Neutrophil (primary cell): ENCODE measurements at regions not wholly inside any gene's neighbourhood (a gene's known extent, or its start where the extent isn't known, plus 50 kb on each side); places are given as distances from the start of the nearest gene placed in this dataset.

Experiments used
- H3K27ac ChIP-seq: fragments of 200-600 bp; sonication (generic); 2 replicates; pipeline ENCODE4 v1.5.1; 2016; ENCODE audit warnings: mild to moderate bottlenecking, moderate library complexity
- H3K27me3 ChIP-seq: fragments of 200-600 bp; sonication (generic); 2 replicates; pipeline ENCODE4 v1.6.0; 2016; ENCODE audit warnings: mild to moderate bottlenecking
- H3K36me3 ChIP-seq: fragments of 200-600 bp; sonication (generic); 2 replicates; pipeline ENCODE4 v1.5.1; 2017
- H3K4me1 ChIP-seq, 2 experiments: fragments of 200-600 bp in 1 of 2; sonication (generic) in 1 of 2; 1 replicate in 1 of 2; 2 replicates in 1 of 2; pipeline versions ENCODE4 v1.5.1 to v1.6.1; 2013 to 2016; ENCODE audit warnings: low read depth in 1 of 2, low read length in 1 of 2, mild to moderate bottlenecking in 1 of 2, moderate library complexity in 1 of 2; ENCODE audit not compliant: control insufficient read depth in 1 of 2, insufficient read depth in 1 of 2
- H3K4me3 ChIP-seq, 2 experiments: fragments of 200-600 bp in 1 of 2; sonication (generic) in 1 of 2; 1 replicate in 1 of 2; 2 replicates in 1 of 2; pipeline ENCODE4 v1.5.1; 2013 to 2016; ENCODE audit warnings: low read depth in 1 of 2, low read length in 1 of 2, mild to moderate bottlenecking in 1 of 2, moderate library complexity in 1 of 2
- H3K9me3 ChIP-seq: fragments of 200-600 bp; sonication (generic); 2 replicates; pipeline ENCODE4 v1.5.1; 2016
- TF ChIP-seq, protein P1 (sequence below): fragments of 200-600 bp; sonication (generic); IDR thresholded peaks from 2 replicates; pipeline ENCODE4 v1.5.1; 2016; ENCODE audit warnings: antibody characterized with exemption

DNA sequence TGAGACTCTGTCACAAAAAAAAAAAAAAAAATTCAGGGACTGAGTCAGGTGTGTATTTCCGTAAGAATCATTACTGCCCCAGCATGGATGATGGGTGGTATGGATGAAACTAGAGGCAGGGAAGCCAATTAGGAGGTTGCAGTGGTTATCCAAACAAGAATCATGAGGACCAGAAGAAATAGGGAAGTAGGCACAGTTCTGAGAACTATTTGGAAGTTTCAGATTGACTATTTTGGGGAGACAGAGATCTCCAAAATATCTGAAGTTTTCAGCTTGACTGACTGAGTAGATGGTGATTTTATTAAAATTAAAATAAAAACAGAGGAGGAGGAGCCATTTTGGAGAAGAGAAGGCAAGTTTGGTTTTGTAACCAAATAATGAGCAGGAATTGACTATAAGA, 119.4 kb upstream of the NRBF2 start:
- Histone ChIP-seq H3K36me3 (no peaks in the 10 kb centered on the region), H3K4me1 (no peaks in the 10 kb centered on the region), H3K4me3 (no peak overlapping the region), H3K27ac (no peak overlapping the region), H3K27me3 (peaks cover 19% of the 10 kb centered on the region), H3K9me3 (no peaks in the 10 kb centered on the region)
- TF ChIP-seq, protein P1, sequence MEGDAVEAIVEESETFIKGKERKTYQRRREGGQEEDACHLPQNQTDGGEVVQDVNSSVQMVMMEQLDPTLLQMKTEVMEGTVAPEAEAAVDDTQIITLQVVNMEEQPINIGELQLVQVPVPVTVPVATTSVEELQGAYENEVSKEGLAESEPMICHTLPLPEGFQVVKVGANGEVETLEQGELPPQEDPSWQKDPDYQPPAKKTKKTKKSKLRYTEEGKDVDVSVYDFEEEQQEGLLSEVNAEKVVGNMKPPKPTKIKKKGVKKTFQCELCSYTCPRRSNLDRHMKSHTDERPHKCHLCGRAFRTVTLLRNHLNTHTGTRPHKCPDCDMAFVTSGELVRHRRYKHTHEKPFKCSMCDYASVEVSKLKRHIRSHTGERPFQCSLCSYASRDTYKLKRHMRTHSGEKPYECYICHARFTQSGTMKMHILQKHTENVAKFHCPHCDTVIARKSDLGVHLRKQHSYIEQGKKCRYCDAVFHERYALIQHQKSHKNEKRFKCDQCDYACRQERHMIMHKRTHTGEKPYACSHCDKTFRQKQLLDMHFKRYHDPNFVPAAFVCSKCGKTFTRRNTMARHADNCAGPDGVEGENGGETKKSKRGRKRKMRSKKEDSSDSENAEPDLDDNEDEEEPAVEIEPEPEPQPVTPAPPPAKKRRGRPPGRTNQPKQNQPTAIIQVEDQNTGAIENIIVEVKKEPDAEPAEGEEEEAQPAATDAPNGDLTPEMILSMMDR, result no peak

DNA sequence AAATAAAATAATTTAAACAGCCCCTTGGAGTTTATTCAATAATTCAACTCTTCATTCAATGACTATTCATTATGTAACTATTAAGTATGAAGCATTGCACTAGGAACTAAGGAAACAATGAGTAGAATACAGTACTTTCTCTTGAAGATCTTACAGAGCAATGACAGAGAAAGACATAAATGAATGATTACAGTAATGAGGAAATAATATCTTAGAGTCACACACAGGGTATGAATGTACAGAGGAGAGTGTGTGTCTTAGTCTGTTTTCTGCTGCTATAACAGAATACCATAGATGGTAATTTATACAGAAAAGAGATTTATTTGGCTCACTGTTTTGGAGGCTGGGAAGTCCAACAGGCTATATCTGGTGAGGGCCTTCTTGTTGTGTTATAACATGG, 120.5 kb upstream of the NRBF2 start:
- TF ChIP-seq, protein P1, result no peak
- H3K4me3 ChIP-seq, result no peak overlapping the region

DNA sequence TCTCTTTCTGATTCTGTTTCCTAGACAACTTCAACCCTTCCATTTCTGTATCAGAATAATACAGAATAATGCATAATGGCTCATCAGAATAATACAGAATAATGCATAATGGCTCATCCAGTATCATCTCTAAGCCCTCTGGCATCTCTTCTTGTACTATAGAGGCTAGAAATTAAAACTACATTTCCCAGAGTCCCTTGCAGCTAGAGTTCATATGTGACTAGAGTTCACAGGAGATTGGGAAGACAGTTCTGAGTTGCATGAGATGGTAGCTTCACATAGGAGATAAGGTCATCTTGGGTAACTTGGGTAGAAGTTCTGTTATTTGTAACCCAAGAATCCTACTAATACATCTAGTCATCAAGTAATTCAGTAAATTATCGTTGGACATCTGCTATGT, 122.9 kb upstream of the NRBF2 start:
- H3K36me3 ChIP-seq, result no peaks in the 10 kb centered on the region
- no peaks in the 10 kb centered on the region for H3K9me3 ChIP-seq
- peaks cover 40% of the 10 kb centered on the region for H3K27me3 ChIP-seq
- no peak overlapping the region for H3K4me3 ChIP-seq
- no peaks in the 10 kb centered on the region for H3K4me1 ChIP-seq
- H3K27ac ChIP-seq, result no peak overlapping the region
- TF ChIP-seq, protein P1, result no peak

More for the DNA sequence above, 120.5 kb upstream of the NRBF2 start:
- no peak overlapping the region for H3K27ac ChIP-seq
- no peaks in the 10 kb centered on the region for H3K4me1 ChIP-seq
- no peaks in the 10 kb centered on the region for H3K9me3 ChIP-seq
- peaks cover 26% of the 10 kb centered on the region for H3K27me3 ChIP-seq
- no peaks in the 10 kb centered on the region for H3K36me3 ChIP-seq

DNA sequence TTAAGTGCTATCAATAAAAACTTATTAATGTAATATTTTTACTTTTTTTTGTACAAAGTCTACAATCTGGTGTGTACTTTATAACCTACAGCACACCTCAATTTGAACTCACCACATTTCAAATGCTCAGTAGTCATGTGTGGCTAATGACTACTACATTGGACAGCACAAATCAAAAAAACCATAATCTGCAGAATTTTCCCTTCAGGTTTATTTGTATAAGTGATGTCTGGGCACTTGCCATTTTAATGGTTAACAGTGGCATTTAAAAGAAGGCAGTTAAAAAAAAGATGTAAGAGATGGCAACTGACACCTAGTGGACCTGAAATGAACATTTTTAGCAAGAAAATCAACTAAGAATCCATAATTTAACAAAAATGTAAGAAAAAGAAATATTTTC, 124.6 kb upstream of the NRBF2 start:
- TF ChIP-seq, protein P1, result no peak
- H3K9me3 ChIP-seq, result no peaks in the 10 kb centered on the region
- peaks cover 40% of the 10 kb centered on the region for H3K27me3 ChIP-seq
- no peaks in the 10 kb centered on the region for H3K4me1 ChIP-seq
- no peak overlapping the region for H3K4me3 ChIP-seq
- H3K36me3 ChIP-seq, result no peaks in the 10 kb centered on the region
- no peak overlapping the region for H3K27ac ChIP-seq

DNA sequence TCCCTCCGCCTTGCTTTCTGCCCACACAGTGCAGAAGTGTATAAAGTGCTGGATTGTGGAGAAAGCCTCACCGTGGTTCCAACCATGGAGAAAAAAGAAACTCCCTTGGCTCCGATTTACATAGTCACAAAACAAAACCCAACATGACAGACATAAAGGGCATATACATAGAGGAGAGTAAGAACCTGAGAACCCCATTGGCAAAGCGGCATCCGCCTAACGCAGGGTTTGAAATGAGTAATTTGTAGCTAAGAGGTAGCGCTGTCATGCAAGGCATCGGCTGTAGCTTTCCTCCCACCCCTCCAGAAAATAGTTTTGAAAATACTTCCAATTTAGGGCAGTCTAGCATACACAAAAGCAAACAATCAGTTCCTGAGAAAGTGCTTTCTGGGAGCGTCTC, 126.0 kb upstream of the NRBF2 start:
- Histone ChIP-seq H3K36me3 (no peaks in the 10 kb centered on the region), H3K4me3 (no peak overlapping the region), H3K27ac (no peak overlapping the region), H3K27me3 (peaks cover 40% of the 10 kb centered on the region), H3K9me3 (no peaks in the 10 kb centered on the region), H3K4me1 (no peaks in the 10 kb centered on the region)
- TF ChIP-seq, protein P1, result no peak

DNA sequence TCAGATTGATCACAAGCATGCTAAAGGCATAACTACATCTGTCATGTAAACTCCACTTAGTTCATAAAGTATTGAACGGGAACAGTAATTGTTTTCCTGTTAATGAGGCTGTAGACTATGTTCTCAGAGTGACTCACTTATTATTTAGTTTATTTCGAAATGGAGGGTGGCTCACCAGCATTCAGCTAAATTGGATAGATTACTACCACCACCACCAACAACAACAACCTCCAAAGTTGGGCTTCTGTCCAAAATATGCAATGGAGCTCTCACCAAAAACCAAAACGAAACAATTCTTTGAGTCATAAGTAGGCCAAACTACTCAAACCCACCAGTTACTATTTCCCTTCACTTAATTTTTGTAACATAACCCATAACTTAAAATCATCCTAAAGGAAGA, 127.9 kb upstream of the NRBF2 start:
- Histone ChIP-seq H3K27me3 (peaks cover 35% of the 10 kb centered on the region), H3K9me3 (no peaks in the 10 kb centered on the region), H3K27ac (no peak overlapping the region), H3K4me3 (no peak overlapping the region), H3K36me3 (no peaks in the 10 kb centered on the region), H3K4me1 (no peaks in the 10 kb centered on the region)
- TF ChIP-seq, protein P1, result no peak
